IPS DF 6.9 (cell line): ENCODE measurements at regions not wholly inside any gene's neighbourhood (a gene's known extent, or its start where the extent isn't known, plus 50 kb on each side); places are given as distances from the start of the nearest gene placed in this dataset.

ENCODE experiments used
- DNase-seq: peaks from one replicate; pipeline ENCODE4 v3.0.0-alpha.2; 2013; ENCODE audit warnings: low read depth, low spot score
- H3K27ac ChIP-seq: one replicate; pipeline ENCODE4 v1.5.1; 2013; ENCODE audit warnings: low read length, control low read depth
- H3K27me3 ChIP-seq: 2 replicates; pipeline ENCODE4 v1.6.1; 2013; ENCODE audit warnings: mild to moderate bottlenecking, low read length; ENCODE audit not compliant: control insufficient read depth, insufficient read depth
- H3K36me3 ChIP-seq: 2 replicates; pipeline ENCODE4 v1.6.1; 2013; ENCODE audit warnings: low read length; ENCODE audit not compliant: control insufficient read depth, insufficient read depth
- H3K4me1 ChIP-seq: 2 replicates; pipeline ENCODE4 v1.6.1; 2013; ENCODE audit warnings: low read length; ENCODE audit not compliant: control insufficient read depth, insufficient read depth
- H3K4me3 ChIP-seq: 2 replicates; pipeline ENCODE4 v1.5.1; 2013; ENCODE audit warnings: mild to moderate bottlenecking, low read length
- H3K9me3 ChIP-seq: 2 replicates; pipeline ENCODE4 v1.6.1; 2013; ENCODE audit warnings: low read length, inconsistent platforms; ENCODE audit not compliant: control insufficient read depth, insufficient read depth
- WGBS: extraction: QIAGEN DNeasy Blood & Tissue Kit; methylation state at CpG from one replicate; pipeline ENCODE4 v1.1.7; 2013; ENCODE audit warnings: mixed read lengths, missing lambda C conversion rate; ENCODE audit not compliant: insufficient read length, insufficient coverage; 5-methylcytosine and 5-hydroxymethylcytosine counted together

DNA sequence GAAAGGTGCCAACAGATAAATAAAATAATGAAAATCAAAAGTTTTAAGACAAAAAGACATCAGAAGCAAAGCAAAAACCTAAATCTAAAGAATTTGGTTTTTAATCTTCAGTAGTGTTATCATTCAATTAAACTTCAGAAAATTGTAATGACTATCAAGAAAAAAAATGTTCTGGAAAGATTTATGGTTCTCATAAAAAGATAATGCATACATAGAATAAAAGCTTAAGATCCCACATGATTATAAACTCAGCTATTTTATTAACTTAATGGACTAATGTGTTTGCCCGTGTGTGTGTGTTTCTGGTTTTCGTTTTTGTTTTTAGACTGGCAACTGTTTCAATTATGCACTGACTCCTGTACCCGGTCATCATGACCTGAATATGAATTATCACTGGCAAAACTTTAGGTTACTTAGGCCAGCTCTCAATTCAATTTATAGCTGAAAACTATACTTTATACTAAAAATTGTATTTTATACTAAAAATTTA lies 217.5 kb upstream of the DKK2 start:
- Histone ChIP-seq H3K4me3 (no peak overlapping the region), H3K27me3 (no peaks in the 10 kb centered on the region), H3K4me1 (no peaks in the 10 kb centered on the region), H3K36me3 (no peaks in the 10 kb centered on the region), H3K9me3 (no peaks in the 10 kb centered on the region), H3K27ac (no peak overlapping the region)
- DNase-seq, result no peak
- no CpG with 5 or more reads among the region's 3 CpGs for WGBS

DNA sequence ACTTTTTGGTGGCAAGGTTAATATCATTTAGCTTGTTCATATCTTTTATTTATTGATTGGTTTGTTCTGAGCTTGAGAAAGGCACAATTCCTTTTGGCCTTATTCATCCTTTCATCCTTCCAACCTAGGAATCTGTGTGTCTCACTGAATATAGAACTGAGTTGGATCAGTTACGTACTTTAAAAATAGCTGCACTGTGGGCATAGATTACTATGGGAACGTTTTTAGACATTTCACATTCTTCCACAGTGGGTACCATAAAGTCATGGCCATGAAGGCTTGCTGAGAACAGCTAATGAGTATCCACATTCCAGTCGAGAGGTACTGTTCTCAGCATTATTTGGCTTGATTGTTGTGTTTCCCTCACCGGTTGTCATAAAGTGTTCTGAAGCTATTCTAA lies 217.0 kb upstream of the DKK2 start:
- Histone ChIP-seq H3K4me1 (no peaks in the 10 kb centered on the region), H3K27me3 (no peaks in the 10 kb centered on the region), H3K27ac (no peak overlapping the region), H3K36me3 (no peaks in the 10 kb centered on the region), H3K9me3 (no peaks in the 10 kb centered on the region), H3K4me3 (no peak overlapping the region)
- no peak for DNase-seq
- WGBS, result no CpG with 5 or more reads among the region's 4 CpGs

DNA sequence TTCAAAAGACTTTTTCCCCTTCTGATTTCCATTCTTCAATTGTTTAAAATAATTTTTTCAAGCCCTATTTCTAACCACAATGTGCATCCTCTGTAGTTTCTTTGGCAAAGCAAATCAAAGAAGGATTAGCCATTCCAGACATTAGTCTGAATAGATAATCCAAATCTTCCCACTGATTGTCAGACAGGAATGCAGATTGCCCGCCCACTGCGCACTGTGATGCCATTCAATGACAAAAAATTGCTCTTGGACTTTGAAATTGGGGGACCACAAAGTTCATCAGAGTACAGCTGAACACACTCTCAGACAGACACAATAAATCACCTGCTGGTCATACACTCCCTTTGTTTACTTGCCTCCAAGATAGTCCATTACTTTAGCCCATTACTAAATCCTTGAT lies 216.5 kb upstream of the DKK2 start:
- Histone ChIP-seq H3K27ac (no peak overlapping the region), H3K36me3 (no peaks in the 10 kb centered on the region), H3K9me3 (no peaks in the 10 kb centered on the region), H3K4me1 (no peaks in the 10 kb centered on the region), H3K27me3 (no peaks in the 10 kb centered on the region), H3K4me3 (no peak overlapping the region)
- DNase-seq, result no peak
- no CpG with 5 or more reads among the region's 2 CpGs for WGBS

DNA sequence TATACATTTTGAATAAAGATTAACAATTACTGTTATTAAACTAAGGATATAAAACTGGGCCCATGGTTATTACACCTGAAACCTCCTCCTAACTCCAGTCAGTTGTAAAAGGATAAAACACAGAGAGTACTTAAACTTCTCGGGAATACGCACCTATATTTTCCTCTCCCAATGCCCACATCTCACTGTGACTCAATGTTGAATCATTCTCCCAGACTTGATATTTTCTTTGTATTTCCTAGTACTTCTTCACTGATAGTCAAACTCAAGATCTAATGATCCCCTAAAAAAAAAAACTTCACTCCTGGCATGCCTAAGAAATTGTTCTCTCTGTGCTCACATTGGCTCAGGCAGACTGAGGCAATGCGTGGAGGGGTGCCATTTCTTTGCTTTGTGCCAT lies 212.5 kb upstream of the DKK2 start:
- no peaks in the 10 kb centered on the region for H3K36me3 ChIP-seq
- WGBS, result no CpG with 5 or more reads among the region's 3 CpGs
- H3K9me3 ChIP-seq, result no peaks in the 10 kb centered on the region
- H3K4me1 ChIP-seq, result no peaks in the 10 kb centered on the region
- no peak overlapping the region for H3K27ac ChIP-seq
- H3K27me3 ChIP-seq, result no peaks in the 10 kb centered on the region
- H3K4me3 ChIP-seq, result no peak overlapping the region
- no peak for DNase-seq

DNA sequence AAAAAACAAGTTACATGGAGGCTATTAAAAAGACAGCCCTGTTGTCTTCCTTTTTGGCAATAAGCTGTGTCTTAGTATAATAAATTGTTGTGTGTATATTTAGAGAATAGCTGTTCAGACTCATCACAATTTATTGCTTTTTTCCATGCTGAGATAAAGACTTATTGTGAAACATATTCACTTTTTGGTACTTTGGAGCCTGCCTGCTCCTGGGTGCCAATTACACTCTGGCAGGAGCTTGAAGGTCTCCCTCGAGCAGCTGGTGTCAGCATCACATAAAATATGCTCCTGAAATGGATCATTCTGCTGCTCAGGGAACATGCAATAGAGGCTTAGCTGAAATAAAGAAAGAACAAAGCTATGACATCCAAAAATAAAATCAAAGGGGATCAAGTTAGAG lies 211.6 kb upstream of the DKK2 start:
- Histone ChIP-seq H3K4me1 (no peaks in the 10 kb centered on the region), H3K27me3 (no peaks in the 10 kb centered on the region), H3K4me3 (no peak overlapping the region), H3K36me3 (no peaks in the 10 kb centered on the region), H3K9me3 (no peaks in the 10 kb centered on the region), H3K27ac (no peak overlapping the region)
- WGBS, result no CpG with 5 or more reads among the region's 1 CpG
- DNase-seq, result no peak

DNA sequence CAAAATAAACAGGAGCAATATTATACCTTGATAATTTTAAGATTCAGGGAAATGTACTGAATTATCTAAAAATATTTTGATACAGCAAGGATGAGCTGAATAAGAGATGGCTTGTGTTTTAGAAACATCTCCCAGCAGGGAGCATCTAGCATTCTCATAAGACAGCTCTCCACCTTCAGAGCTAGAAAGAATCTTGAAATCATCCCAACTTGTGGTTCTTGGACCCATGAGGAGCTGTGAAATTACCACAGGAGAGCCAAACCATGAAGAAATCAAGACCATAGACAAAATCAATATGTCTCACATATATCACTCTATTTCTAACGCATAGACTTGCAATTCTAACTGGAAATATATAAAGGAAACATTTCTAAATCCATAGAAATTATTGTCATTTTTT lies 210.6 kb upstream of the DKK2 start:
- H3K27ac ChIP-seq, result no peak overlapping the region
- WGBS, result no CpG with 5 or more reads among the region's 1 CpG
- H3K4me1 ChIP-seq, result no peaks in the 10 kb centered on the region
- H3K4me3 ChIP-seq, result no peak overlapping the region
- no peaks in the 10 kb centered on the region for H3K36me3 ChIP-seq
- no peaks in the 10 kb centered on the region for H3K27me3 ChIP-seq
- no peaks in the 10 kb centered on the region for H3K9me3 ChIP-seq
- no peak for DNase-seq

DNA sequence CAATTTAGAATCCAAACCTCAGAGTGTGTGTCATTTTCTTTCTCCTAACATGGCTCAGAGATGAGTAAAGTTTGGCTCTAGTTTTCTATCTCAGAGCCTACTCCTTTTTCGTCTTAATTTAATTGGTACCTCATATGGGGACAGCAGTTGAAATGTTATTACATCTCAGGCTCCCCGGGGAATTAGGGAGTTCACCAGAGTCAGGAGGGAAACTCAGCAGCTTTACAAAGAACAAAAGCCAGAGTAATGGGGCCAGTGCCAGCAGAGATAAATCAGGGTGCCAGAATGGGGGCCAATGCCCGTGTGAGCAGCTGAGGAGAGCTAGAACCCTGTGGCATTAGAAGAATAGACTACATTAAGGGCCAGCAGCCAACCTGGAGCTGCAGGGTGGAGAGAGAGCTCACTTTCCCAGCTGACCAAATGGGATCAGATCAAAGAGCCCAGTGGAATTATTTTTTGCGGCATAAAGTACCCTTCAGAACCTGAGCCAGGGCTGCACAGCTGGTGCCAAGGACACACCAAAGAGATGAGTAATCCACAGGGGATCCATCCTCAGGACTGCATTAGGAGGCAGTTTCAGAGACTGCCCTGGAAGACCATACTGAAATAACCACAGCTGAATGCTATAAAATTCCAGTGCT lies 207.1 kb upstream of the DKK2 start:
- DNase-seq, result no peak
- WGBS, result no CpG with 5 or more reads among the region's 4 CpGs
- no peak overlapping the region for H3K4me3 ChIP-seq

DNA sequence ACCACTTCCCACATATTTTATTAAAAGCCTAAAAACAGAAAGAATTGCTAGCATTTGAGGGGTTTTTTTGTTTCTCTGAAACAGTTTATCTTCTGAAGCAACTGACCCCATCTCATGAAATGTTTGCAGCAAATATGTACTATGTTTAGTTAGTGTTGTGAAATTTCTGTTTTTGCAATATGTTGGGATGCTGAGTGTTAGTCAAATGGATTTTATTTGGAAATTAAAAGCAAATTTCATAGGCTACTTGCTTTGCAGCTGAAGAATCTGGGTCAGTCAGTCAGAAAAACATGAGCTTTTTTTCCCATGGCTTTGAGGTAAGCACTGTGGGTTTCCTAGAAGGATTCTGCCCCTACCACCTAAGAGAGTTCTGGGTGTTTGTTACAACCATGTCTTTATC lies 184.9 kb upstream of the DKK2 start:
- H3K36me3 ChIP-seq, result no peaks in the 10 kb centered on the region
- no peak overlapping the region for H3K27ac ChIP-seq
- H3K27me3 ChIP-seq, result no peaks in the 10 kb centered on the region
- no peak for DNase-seq
- H3K4me1 ChIP-seq, result no peaks in the 10 kb centered on the region
- no peaks in the 10 kb centered on the region for H3K9me3 ChIP-seq
- H3K4me3 ChIP-seq, result no peak overlapping the region

More for the DNA sequence above, 207.1 kb upstream of the DKK2 start:
- Histone ChIP-seq H3K9me3 (no peaks in the 10 kb centered on the region), H3K27ac (no peak overlapping the region), H3K27me3 (no peaks in the 10 kb centered on the region), H3K36me3 (no peaks in the 10 kb centered on the region), H3K4me1 (no peaks in the 10 kb centered on the region)

DNA sequence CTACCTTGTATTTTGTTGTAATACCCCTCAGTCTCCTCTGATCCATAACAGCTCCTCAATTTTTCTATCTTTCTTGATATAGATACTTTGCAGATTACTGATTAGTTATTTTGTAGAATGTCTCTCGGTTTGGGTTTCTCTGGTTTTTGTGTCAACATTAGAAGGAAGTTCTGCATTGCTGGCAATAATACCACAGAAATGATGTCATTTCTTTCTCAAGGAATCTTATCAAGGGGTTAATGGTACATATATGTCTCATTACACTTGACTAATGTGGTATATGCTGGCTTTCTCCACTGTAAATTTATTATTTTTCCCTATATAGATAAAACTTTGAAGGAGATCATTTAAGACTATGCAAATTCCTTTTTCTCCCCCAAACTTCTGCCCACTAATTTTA lies 183.6 kb upstream of the DKK2 start:
- H3K27ac ChIP-seq, result no peak overlapping the region
- no peak for DNase-seq
- H3K9me3 ChIP-seq, result no peaks in the 10 kb centered on the region
- no peaks in the 10 kb centered on the region for H3K36me3 ChIP-seq
- no peaks in the 10 kb centered on the region for H3K27me3 ChIP-seq
- H3K4me3 ChIP-seq, result no peak overlapping the region
- no CpG with 5 or more reads among the region's 1 CpG for WGBS
- H3K4me1 ChIP-seq, result no peaks in the 10 kb centered on the region

DNA sequence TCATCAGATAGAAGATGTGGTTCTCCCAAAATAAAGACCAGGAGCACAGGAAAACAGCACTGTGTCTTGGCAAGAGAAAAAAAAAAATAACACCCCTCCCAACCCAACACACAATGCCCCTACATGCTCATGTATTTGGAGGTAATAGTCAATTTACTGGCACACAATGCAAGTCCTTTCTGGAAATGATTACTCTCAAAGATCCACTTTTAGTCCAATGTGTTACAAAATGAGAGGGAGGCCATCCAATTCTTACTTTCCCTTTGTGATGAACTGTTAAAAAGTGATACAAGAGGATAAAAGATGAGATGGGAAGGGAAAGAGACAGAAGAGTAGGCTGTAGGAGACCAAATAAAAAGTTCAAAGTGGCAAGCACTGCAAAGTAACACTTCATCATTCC lies 180.3 kb upstream of the DKK2 start:
- Histone ChIP-seq H3K27me3 (no peaks in the 10 kb centered on the region), H3K27ac (no peak overlapping the region), H3K9me3 (no peaks in the 10 kb centered on the region), H3K4me1 (no peaks in the 10 kb centered on the region), H3K4me3 (no peak overlapping the region), H3K36me3 (no peaks in the 10 kb centered on the region)
- no peak for DNase-seq

DNA sequence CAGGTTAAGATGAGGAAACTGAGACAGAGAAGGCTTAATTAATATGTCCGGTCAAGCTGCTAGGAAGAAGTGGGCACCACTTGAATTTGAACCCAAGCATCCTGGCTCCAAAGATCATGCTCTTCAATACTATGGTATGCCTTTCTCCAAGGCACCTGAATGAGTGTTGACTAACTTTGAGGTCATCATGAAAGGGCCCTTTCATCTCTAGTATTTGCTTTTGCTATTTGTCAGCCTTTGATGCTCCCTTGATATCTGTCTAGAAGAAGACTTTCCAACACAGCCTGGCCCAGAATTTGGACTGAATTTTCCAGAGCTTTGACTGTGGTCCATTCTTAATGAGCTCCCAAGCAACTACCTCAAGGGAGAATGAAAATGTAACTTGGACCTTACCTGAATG lies 179.1 kb upstream of the DKK2 start:
- no peak overlapping the region for H3K4me3 ChIP-seq
- no peaks in the 10 kb centered on the region for H3K4me1 ChIP-seq
- no peak for DNase-seq
- H3K36me3 ChIP-seq, result no peaks in the 10 kb centered on the region
- no peak overlapping the region for H3K27ac ChIP-seq
- no CpG with 5 or more reads among the region's 1 CpG for WGBS
- no peaks in the 10 kb centered on the region for H3K27me3 ChIP-seq
- no peaks in the 10 kb centered on the region for H3K9me3 ChIP-seq
